Cardiac septum (tissue), 1 donor: ENCODE measurements at regions not wholly inside any gene's neighbourhood (a gene's known extent, or its start where the extent isn't known, plus 50 kb on each side); places are given as distances from the start of the nearest gene placed in this dataset.
"Not testable (repeated sequence)": the region's sequence is repeated elsewhere in the genome, so short reads cannot be mapped to it uniquely, and the experiment has no call there.

Experiments
- DNase-seq: peaks from one replicate; pipeline ENCODE4 v3.0.0-alpha.2; 2020; ENCODE audit warnings: low spot score
- intact Hi-C: fragments of 100-400 bp; cut with DNase I; formaldehyde crosslinking; loops from one replicate; pipeline ENCODE4 v1.14.0; 2022
- donor health status: DM: no; HTN: no; CAD: no.

GRCh38 chr11:97739932-97740800 is 1280.6 kb upstream of the CNTN5 start:
- intact Hi-C loops, result no loop called here
- no peak for DNase-seq

GRCh38 chr11:97740801-97741151 is 1280.0 kb upstream of the CNTN5 start:
- no peak for DNase-seq
- intact Hi-C loops, result no loop called here

GRCh38 chr11:97742717-97743116 is 1278.0 kb upstream of the CNTN5 start:
- DNase-seq, result no peak
- intact Hi-C loops, result no loop called here

GRCh38 chr11:97743205-97743742 is 1277.5 kb upstream of the CNTN5 start:
- intact Hi-C loops, result no loop called here
- DNase-seq, result no peak

- intact Hi-C loops, result no loop called here
- DNase-seq, result no peak
Measured at GRCh38 chr11:97745515-97746050, 1275.2 kb upstream of the CNTN5 start.

GRCh38 chr11:97746818-97747217 is 1273.9 kb upstream of the CNTN5 start:
- DNase-seq, result no peak
- intact Hi-C loops, result no loop called here

- intact Hi-C loops, result no loop called here
- no peak for DNase-seq
Measured at GRCh38 chr11:97751405-97751804, 1269.3 kb upstream of the CNTN5 start.

- intact Hi-C loops, result no loop called here
- DNase-seq, result no peak
Measured at GRCh38 chr11:97751952-97752351, 1268.8 kb upstream of the CNTN5 start.

GRCh38 chr11:97754976-97755375 is 1265.8 kb upstream of the CNTN5 start:
- DNase-seq, result no peak
- intact Hi-C loops, result no loop called here

- DNase-seq, result no peak
- intact Hi-C loops, result no loop called here
Measured at GRCh38 chr11:97756571-97757335, 1264.0 kb upstream of the CNTN5 start.

GRCh38 chr11:97761175-97761574 is 1259.6 kb upstream of the CNTN5 start:
- intact Hi-C loops, result no loop called here
- DNase-seq, result no peak

GRCh38 chr11:97764193-97764592 is 1256.6 kb upstream of the CNTN5 start:
- intact Hi-C loops, result no loop called here
- no peak for DNase-seq

- intact Hi-C loops, result no loop called here
- DNase-seq, result no peak
Measured at GRCh38 chr11:97764605-97765004, 1256.1 kb upstream of the CNTN5 start.

- intact Hi-C loops, result no loop called here
- DNase-seq, result no peak
Measured at GRCh38 chr11:97770570-97770969, 1250.2 kb upstream of the CNTN5 start.

- no peak for DNase-seq
- intact Hi-C loops, result no loop called here
Measured at GRCh38 chr11:97772705-97773104, 1248.0 kb upstream of the CNTN5 start.

GRCh38 chr11:97784388-97784787 is 1236.4 kb upstream of the CNTN5 start:
- DNase-seq, intact Hi-C loops: not testable (repeated sequence)

- intact Hi-C loops, result no loop called here
- no peak for DNase-seq
Measured at GRCh38 chr11:97786961-97787360, 1233.8 kb upstream of the CNTN5 start.

- intact Hi-C loops, result no loop called here
- DNase-seq, result no peak
Measured at GRCh38 chr11:97794876-97795275, 1225.9 kb upstream of the CNTN5 start.

- DNase-seq, result no peak
- intact Hi-C loops, result no loop called here
Measured at GRCh38 chr11:97800891-97801290, 1219.9 kb upstream of the CNTN5 start.

GRCh38 chr11:97814325-97814959 is 1206.3 kb upstream of the CNTN5 start:
- intact Hi-C loops, result no loop called here
- no peak for DNase-seq
